ENCODE measurements at regions not wholly inside any gene's neighbourhood (a gene's known extent, or its start where the extent isn't known, plus 50 kb on each side); places are given as distances from the start of the nearest gene placed in this dataset.
A peak's percentile ranks its signal among the peaks of the same experiment; 100 is the strongest.

GRCh38 chr15:62549345-62549970 is 384.4 kb upstream of the C2CD4B start:
- Mint-ChIP-seq H3K9me3 (ENCODE audit: insufficient read depth) (peaks cover 4% of the 10 kb centered on the region), H3K27me3 (peaks cover 16% of the 10 kb centered on the region), H3K4me3 (no peak overlapping the region), H3K27ac (no peak overlapping the region), H3K4me1 (peaks cover 7% of the 10 kb centered on the region)
- H3K4me1 ChIP-seq (ENCODE audit: control insufficient read depth in 2 of 2, insufficient read depth in 2 of 2, low read length in 2 of 2): peaks cover under 1 to 6% of the 10 kb centered on the region in 2 donors
- H3K9me3 ChIP-seq (ENCODE audit: control extremely low read depth in 1 of 3, control insufficient read depth in 2 of 3, insufficient read depth in 1 of 3, low read length in 2 of 3): peaks cover 0 to 7% (median 1%) of the 10 kb centered on the region in 3 donors
- ChIA-PET POLR2A (no interaction called here), CTCF (interaction anchor here (2.1 kb wide), 1 partner anchor 11 kb away, joined by 5 read pairs; no protein-coding TSS in a partner anchor)
- no peak overlapping the region for H3K4me3 ChIP-seq (ENCODE audit: control extremely low read depth in 1 of 5, extremely low read depth in 1 of 5, insufficient read depth in 1 of 5, low read depth in 2 of 5, low read length in 4 of 5)
- no peaks in the 10 kb centered on the region for H4K20me1 ChIP-seq (ENCODE audit: control insufficient read depth, insufficient read depth, low read length, poor library complexity, severe bottlenecking)
- H3K79me2 ChIP-seq (ENCODE audit: control insufficient read depth, insufficient read depth, low read length): no peaks in the 10 kb centered on the region
- intact Hi-C loops (cut with micrococcal nuclease): no loop called here
- WGBS (ENCODE audit: insufficient coverage): 84% methylated on average over 3 of the region's 5 CpGs
- H3K4me2 ChIP-seq (replicated peaks; ENCODE audit: low read depth, low read length, poor library complexity, severe bottlenecking): no peak overlapping the region
- H3K36me3 ChIP-seq (replicated peaks in 1 of 2; ENCODE audit: control extremely low read depth in 1 of 2, control insufficient read depth in 1 of 2, extremely low read depth in 1 of 2, insufficient read depth in 2 of 2, low read length in 1 of 2): no peaks in the 10 kb centered on the region
- no peaks in the 10 kb centered on the region for H3K27me3 ChIP-seq (replicated peaks in 1 of 4; ENCODE audit: control extremely low read depth in 1 of 4, control insufficient read depth in 3 of 4, insufficient read depth in 4 of 4, low read length in 3 of 4)
- DNase-seq: no peak
- no peak overlapping the region for H3K27ac ChIP-seq (ENCODE audit: low read length in 2 of 2)
- TF ChIP-seq EZH2 (IDR thresholded peaks at IDR 0.05; ENCODE audit: borderline replicate concordance, insufficient read depth, low read depth, low read length, poor library complexity, severe bottlenecking): no peak
- peak; percentile 15 for TF ChIP-seq CTCF (IDR thresholded peaks at IDR 0.05)
- no peak for ATAC-seq (ENCODE audit: low read depth)
- H2AFZ ChIP-seq (ENCODE audit: insufficient read depth, low read depth, low read length, poor library complexity, severe bottlenecking): no peak overlapping the region
- no peak overlapping the region for H3K9ac ChIP-seq (ENCODE audit: low read length)

DNA sequence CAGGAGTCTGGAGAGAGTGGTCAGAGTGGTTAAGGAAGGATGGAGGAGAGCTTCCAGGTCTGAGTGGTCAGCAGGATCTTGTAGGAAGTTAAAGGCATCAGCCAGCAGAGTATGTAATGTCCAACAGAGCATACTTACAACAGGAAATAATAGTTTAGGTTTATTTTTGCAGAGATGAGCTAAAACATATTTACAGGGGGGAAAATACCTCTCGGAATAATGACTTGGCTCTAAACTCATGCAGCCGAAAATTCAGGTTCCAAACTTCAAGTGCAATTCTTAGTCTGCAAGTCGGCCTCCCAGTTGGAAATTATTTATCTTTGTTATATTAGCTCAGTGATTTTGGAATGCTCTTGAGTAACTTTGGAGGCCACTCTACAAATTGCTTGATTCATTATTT is 385.0 kb upstream of the C2CD4B start:
- H3K36me3 ChIP-seq (replicated peaks in 1 of 2; ENCODE audit: control extremely low read depth in 1 of 2, control insufficient read depth in 1 of 2, extremely low read depth in 1 of 2, insufficient read depth in 2 of 2, low read length in 1 of 2): no peaks in the 10 kb centered on the region
- Mint-ChIP-seq H3K9me3 (ENCODE audit: insufficient read depth) (peaks cover 4% of the 10 kb centered on the region), H3K4me1 (peaks cover 12% of the 10 kb centered on the region), H3K27ac (no peak overlapping the region), H3K4me3 (no peak overlapping the region), H3K27me3 (peaks cover 16% of the 10 kb centered on the region)
- no peak for DNase-seq
- POLR2A ChIA-PET: no interaction called here
- peaks cover 0 to 7% (median 1%) of the 10 kb centered on the region in 3 donors for H3K9me3 ChIP-seq (ENCODE audit: control extremely low read depth in 1 of 3, control insufficient read depth in 2 of 3, insufficient read depth in 1 of 3, low read length in 2 of 3)
- H3K9ac ChIP-seq (ENCODE audit: low read length): no peak overlapping the region
- H2AFZ ChIP-seq (ENCODE audit: insufficient read depth, low read depth, low read length, poor library complexity, severe bottlenecking): no peak overlapping the region
- H3K4me1 ChIP-seq (ENCODE audit: control insufficient read depth in 2 of 2, insufficient read depth in 2 of 2, low read length in 2 of 2): peaks cover 4 to 10% of the 10 kb centered on the region in 2 donors
- TF ChIP-seq CTCF (IDR thresholded peaks at IDR 0.05) (no peak), EZH2 (IDR thresholded peaks at IDR 0.05; ENCODE audit: borderline replicate concordance, insufficient read depth, low read depth, low read length, poor library complexity, severe bottlenecking) (no peak)
- H3K79me2 ChIP-seq (ENCODE audit: control insufficient read depth, insufficient read depth, low read length): no peaks in the 10 kb centered on the region
- H3K27ac ChIP-seq (ENCODE audit: low read length in 2 of 2): no peak overlapping the region
- no peak for ATAC-seq (ENCODE audit: low read depth)
- CTCF ChIA-PET: interaction anchor here (2.1 kb wide), 1 partner anchor 11 kb away, joined by 5 read pairs; no protein-coding TSS in a partner anchor
- H4K20me1 ChIP-seq (ENCODE audit: control insufficient read depth, insufficient read depth, low read length, poor library complexity, severe bottlenecking): no peaks in the 10 kb centered on the region
- H3K27me3 ChIP-seq (replicated peaks in 1 of 4; ENCODE audit: control extremely low read depth in 1 of 4, control insufficient read depth in 3 of 4, insufficient read depth in 4 of 4, low read length in 3 of 4): no peaks in the 10 kb centered on the region
- WGBS (ENCODE audit: insufficient coverage): 93% methylated on average over 2 of the region's 3 CpGs
- no peak overlapping the region for H3K4me3 ChIP-seq (ENCODE audit: control extremely low read depth in 1 of 5, extremely low read depth in 1 of 5, insufficient read depth in 1 of 5, low read depth in 2 of 5, low read length in 4 of 5)
- intact Hi-C loops (cut with micrococcal nuclease): no loop called here
- no peak overlapping the region for H3K4me2 ChIP-seq (replicated peaks; ENCODE audit: low read depth, low read length, poor library complexity, severe bottlenecking)

All from B cell (primary cell).